ENCODE measurements at regions not wholly inside any gene's neighbourhood (a gene's known extent, or its start where the extent isn't known, plus 50 kb on each side); places are given as distances from the start of the nearest gene placed in this dataset.

DNA sequence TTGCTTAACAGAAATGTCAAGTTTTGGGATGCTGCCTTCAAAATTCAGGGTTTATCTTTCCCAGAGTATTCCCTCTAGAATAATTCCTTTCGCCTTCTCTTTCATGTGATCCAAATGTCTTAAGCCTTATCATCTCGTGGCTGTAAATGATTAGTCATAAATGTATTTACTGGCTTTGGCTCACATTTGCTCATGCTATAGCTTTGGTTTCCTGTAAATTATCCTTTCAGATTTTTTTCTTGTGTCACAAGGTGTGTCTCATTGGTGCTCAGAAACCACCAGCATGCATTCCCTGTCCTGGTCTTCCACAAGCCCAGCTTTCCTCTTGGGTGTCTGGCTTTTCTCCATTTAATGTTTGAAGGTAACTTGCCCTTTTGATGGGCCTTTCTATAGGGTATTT is 692.7 kb upstream of the ALCAM start:
- Histone ChIP-seq H3K9ac (ENCODE audit: control insufficient read depth, insufficient read depth, low read length) (no peak overlapping the region), H3K4me1 (ENCODE audit: control insufficient read depth, insufficient read depth, low read length) (no peaks in the 10 kb centered on the region), H3K27ac (ENCODE audit: control insufficient read depth, insufficient read depth) (no peak overlapping the region), H3K4me3 (no peak overlapping the region), H2AFZ (ENCODE audit: control insufficient read depth, low read depth, low read length) (no peak overlapping the region), H3K79me2 (ENCODE audit: control insufficient read depth, insufficient read depth, low read length) (no peaks in the 10 kb centered on the region), H4K20me1 (ENCODE audit: control insufficient read depth, insufficient read depth) (no peaks in the 10 kb centered on the region), H3K36me3 (ENCODE audit: control insufficient read depth in 2 of 2, insufficient read depth in 2 of 2, low read length in 1 of 2) (no peaks in the 10 kb centered on the region), H3K27me3 (replicated peaks in 1 of 2; ENCODE audit: control insufficient read depth in 2 of 2, insufficient read depth in 2 of 2, low read length in 1 of 2) (no peaks in the 10 kb centered on the region), H3K4me2 (ENCODE audit: control insufficient read depth, insufficient read depth) (no peak overlapping the region), H3K9me3 (replicated peaks; ENCODE audit: control insufficient read depth, insufficient read depth, low read length) (no peaks in the 10 kb centered on the region)
- intact Hi-C loops (cut with micrococcal nuclease; ENCODE audit: unreplicated experiment) (no loop called here), in situ Hi-C loops (cut with MboI) (no loop called here)
- CTCF ChIA-PET = no interaction called here
- SMC1A ChIA-PET (ENCODE audit: uncharacterized antibody, unreplicated experiment) = no interaction called here
- TF ChIP-seq POLR2AphosphoS5 (IDR thresholded peaks at IDR 0.05; ENCODE audit: low read length) (no peak), NR2C2 (IDR thresholded peaks at IDR 0.05; ENCODE audit: borderline replicate concordance, control insufficient read depth, insufficient read length, low read depth) (no peak), RAD51 (IDR thresholded peaks at IDR 0.05) (no peak)
- TF ChIP-seq, protein P1, sequence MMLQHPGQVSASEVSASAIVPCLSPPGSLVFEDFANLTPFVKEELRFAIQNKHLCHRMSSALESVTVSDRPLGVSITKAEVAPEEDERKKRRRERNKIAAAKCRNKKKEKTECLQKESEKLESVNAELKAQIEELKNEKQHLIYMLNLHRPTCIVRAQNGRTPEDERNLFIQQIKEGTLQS (IDR thresholded peaks at IDR 0.05; ENCODE audit: borderline replicate concordance, extremely low read depth, low read depth, low read length) = no peak
- ATAC-seq = no peak
- RAD21 ChIA-PET (ENCODE audit: unreplicated experiment) = no interaction called here
- no TSS peak for BruUV-seq (replicated peaks)
- WGBS (ENCODE audit: insufficient coverage, insufficient replicate concordance, low lambda C conversion rate, missing lambda C conversion rate) = 39% methylated on average over 2 of the region's 2 CpGs
- FAIRE-seq = no peak
- POLR2A ChIA-PET = no interaction called here
- no peak for DNase-seq (ENCODE audit: low read depth, low spot score)

DNA sequence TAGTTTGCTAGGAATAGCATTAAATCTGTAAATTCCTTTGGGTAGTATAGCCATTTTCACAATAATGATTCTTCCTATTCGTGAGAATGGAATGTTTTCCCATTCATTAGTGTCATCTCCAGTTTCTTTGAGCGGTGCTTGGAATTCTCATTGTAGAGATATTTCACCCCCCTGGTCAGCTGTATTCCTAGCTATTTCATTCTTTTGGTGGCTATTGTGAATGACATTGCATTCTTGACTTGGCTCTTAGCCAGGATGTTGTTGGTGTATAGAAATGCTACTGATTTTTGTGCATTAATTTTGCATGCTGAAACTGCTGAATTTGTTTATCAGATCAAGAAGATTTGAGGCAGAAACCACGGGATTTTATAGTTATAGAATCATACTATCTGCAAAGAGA is 690.5 kb upstream of the ALCAM start:
- no peaks in the 10 kb centered on the region for H3K4me1 ChIP-seq (ENCODE audit: control insufficient read depth, insufficient read depth, low read length)
- ChIA-PET CTCF (no interaction called here), RAD21 (ENCODE audit: unreplicated experiment) (no interaction called here), SMC1A (ENCODE audit: uncharacterized antibody, unreplicated experiment) (no interaction called here), POLR2A (no interaction called here)
- no peaks in the 10 kb centered on the region for H3K36me3 ChIP-seq (ENCODE audit: control insufficient read depth in 2 of 2, insufficient read depth in 2 of 2, low read length in 1 of 2)
- no peak overlapping the region for H2AFZ ChIP-seq (ENCODE audit: control insufficient read depth, low read depth, low read length)
- in situ Hi-C loops (cut with MboI) (no loop called here), intact Hi-C loops (cut with micrococcal nuclease; ENCODE audit: unreplicated experiment) (no loop called here)
- DNase-seq (ENCODE audit: low read depth, low spot score) (no peak), ATAC-seq (no peak), FAIRE-seq (no peak)
- no peaks in the 10 kb centered on the region for H4K20me1 ChIP-seq (ENCODE audit: control insufficient read depth, insufficient read depth)
- H3K4me3 ChIP-seq = no peak overlapping the region
- no TSS peak for BruUV-seq (replicated peaks)
- H3K9me3 ChIP-seq (replicated peaks; ENCODE audit: control insufficient read depth, insufficient read depth, low read length) = no peaks in the 10 kb centered on the region
- no peak overlapping the region for H3K4me2 ChIP-seq (ENCODE audit: control insufficient read depth, insufficient read depth)
- no peak overlapping the region for H3K9ac ChIP-seq (ENCODE audit: control insufficient read depth, insufficient read depth, low read length)
- no peak overlapping the region for H3K27ac ChIP-seq (ENCODE audit: control insufficient read depth, insufficient read depth)
- no peaks in the 10 kb centered on the region for H3K79me2 ChIP-seq (ENCODE audit: control insufficient read depth, insufficient read depth, low read length)
- no peak for TF ChIP-seq CEBPB (IDR thresholded peaks at IDR 0.05; ENCODE audit: borderline replicate concordance in 1 of 2, low read depth in 2 of 2, low read length in 2 of 2)
- TF ChIP-seq CBX3 (IDR thresholded peaks at IDR 0.05; ENCODE audit: borderline replicate concordance, low read depth) = no peak
- TF ChIP-seq POLR2A (IDR thresholded peaks at IDR 0.05; ENCODE audit: low read depth, low read length) = no peak
- no peak for TF ChIP-seq EZH2 (IDR thresholded peaks at IDR 0.05; ENCODE audit: borderline replicate concordance, control insufficient read depth, low read depth, low read length)
- no peak for TF ChIP-seq LARP7 (IDR thresholded peaks at IDR 0.05)
- no peak for TF ChIP-seq ASH2L (IDR thresholded peaks at IDR 0.05; ENCODE audit: borderline replicate concordance, low read depth)
- no peak for TF ChIP-seq SMAD5 (IDR thresholded peaks at IDR 0.05; ENCODE audit: low read depth)
- no peak for TF ChIP-seq JUND (IDR thresholded peaks at IDR 0.05; ENCODE audit: low read depth, low read length)
- TF ChIP-seq NFYB (IDR thresholded peaks at IDR 0.05; ENCODE audit: insufficient read depth, low read depth, low read length) = no peak
- TF ChIP-seq EP300 (IDR thresholded peaks at IDR 0.05; ENCODE audit: borderline replicate concordance in 1 of 2, control insufficient read depth in 1 of 2, low read depth in 2 of 2, low read length in 2 of 2) = no peak
- no peak for TF ChIP-seq SUZ12 (IDR thresholded peaks at IDR 0.05; ENCODE audit: unreplicated experiment)
- no peaks in the 10 kb centered on the region for H3K27me3 ChIP-seq (replicated peaks in 1 of 2; ENCODE audit: control insufficient read depth in 2 of 2, insufficient read depth in 2 of 2, low read length in 1 of 2)
- 4% methylated on average over 3 of the region's 3 CpGs for WGBS (ENCODE audit: insufficient coverage, insufficient replicate concordance, low lambda C conversion rate, missing lambda C conversion rate)
